IMR-90 (cell line): ENCODE measurements at regions not wholly inside any gene's neighbourhood (a gene's known extent, or its start where the extent isn't known, plus 50 kb on each side); places are given as distances from the start of the nearest gene placed in this dataset.

Source experiments
- ATAC-seq: fragments of 200-7000 bp; cut with Tn5 transposase; 2 replicates; pipeline ENCODE4 v1.9.1; 2020; ENCODE audit warnings: low read depth, mild to moderate bottlenecking, moderate library complexity
- BruUV-seq: library from RNA; stranded (reverse); fragments of 400-500 nt; replicated peaks from 2 replicates; lab custom pipeline; 2021; lab: Mats Ljungman, UMichigan
- CTCF ChIA-PET: fragments of 300-600 bp; formaldehyde crosslinking; extraction: SDS; loops from one replicate; lab custom pipeline; 2021; ENCODE audit warnings: antibody characterized with exemption; lab: Yijun Ruan, JAX
- POLR2A ChIA-PET: fragments of 300-600 bp; sonication (Branson Sonifier 250); formaldehyde crosslinking; loops from one replicate; lab custom pipeline; 2022; ENCODE audit warnings: antibody characterized with exemption; ENCODE audit not compliant: unreplicated experiment; lab: Charles Lee
- DNase-seq: peaks from one replicate; pipeline ENCODE4 v3.0.0; 2013
- H2AFZ ChIP-seq: replicated peaks from 2 replicates; pipeline ENCODE3; 2013; ENCODE audit warnings: low read length, mild to moderate bottlenecking; ENCODE audit not compliant: poor library complexity
- H2AK5ac ChIP-seq: 2 replicates; pipeline ENCODE4 v1.6.1; 2013; ENCODE audit warnings: low read depth, low read length, inconsistent platforms
- H2AK9ac ChIP-seq: replicated peaks from 2 replicates; pipeline ENCODE3; 2013; ENCODE audit warnings: mild to moderate bottlenecking, low read depth, low read length, moderate library complexity; ENCODE audit not compliant: poor library complexity
- H2BK120ac ChIP-seq: 2 replicates; pipeline ENCODE4 v1.6.1; 2013; ENCODE audit warnings: low read depth, low read length, inconsistent platforms
- H2BK15ac ChIP-seq: 3 replicates; pipeline ENCODE4 v1.6.1; 2013; ENCODE audit warnings: low read depth, low read length, inconsistent platforms
- H2BK20ac ChIP-seq: 2 replicates; pipeline ENCODE4 v1.6.1; 2013; ENCODE audit warnings: low read depth, mild to moderate bottlenecking, inconsistent platforms, low read length, moderate library complexity
- H2BK5ac ChIP-seq: 2 replicates; pipeline ENCODE4 v1.6.1; 2013; ENCODE audit warnings: mild to moderate bottlenecking, low read depth, low read length, inconsistent platforms; ENCODE audit not compliant: poor library complexity, severe bottlenecking
- H3K14ac ChIP-seq: replicated peaks from 2 replicates; pipeline ENCODE4 v1.6.1; 2013; ENCODE audit warnings: low read depth, low read length, inconsistent platforms
- H3K18ac ChIP-seq: 2 replicates; pipeline ENCODE4 v1.6.1; 2013; ENCODE audit warnings: low read depth, low read length, control low read depth
- H3K23ac ChIP-seq: 2 replicates; pipeline ENCODE4 v1.6.1; 2013; ENCODE audit warnings: low read depth, low read length, inconsistent platforms
- H3K27ac ChIP-seq: 2 replicates; pipeline ENCODE4 v1.5.1; 2013; ENCODE audit warnings: mild to moderate bottlenecking, control low read depth, low read length; ENCODE audit not compliant: insufficient read depth
- H3K27me3 ChIP-seq: 2 replicates; pipeline ENCODE4 v1.6.1; 2013; ENCODE audit warnings: low read length; ENCODE audit not compliant: control insufficient read depth, insufficient read depth
- H3K36me3 ChIP-seq: 2 replicates; pipeline ENCODE4 v1.6.1; 2013; ENCODE audit warnings: low read length, mixed read lengths; ENCODE audit not compliant: control insufficient read depth, insufficient read depth
- H3K4ac ChIP-seq: 2 replicates; pipeline ENCODE4 v1.6.1; 2013; ENCODE audit warnings: low read depth, low read length, inconsistent platforms
- H3K4me1 ChIP-seq: 2 replicates; pipeline ENCODE4 v1.6.1; 2013; ENCODE audit warnings: low read length, mixed read lengths; ENCODE audit not compliant: control insufficient read depth, insufficient read depth
- H3K4me2 ChIP-seq: 2 replicates; pipeline ENCODE4 v1.6.1; 2013; ENCODE audit warnings: low read depth, mild to moderate bottlenecking, control low read depth, low read length, moderate library complexity
- H3K4me3 ChIP-seq: 2 replicates; pipeline ENCODE4 v1.5.1; 2013; ENCODE audit warnings: low read depth, mild to moderate bottlenecking, control low read depth, low read length, moderate library complexity; ENCODE audit not compliant: insufficient read depth
- H3K56ac ChIP-seq: 2 replicates; pipeline ENCODE4 v1.6.1; 2013; ENCODE audit warnings: low read length, inconsistent platforms; ENCODE audit not compliant: insufficient read depth; ENCODE audit errors: extremely low read depth
- H3K79me1 ChIP-seq, 2 experiments: 2 replicates each; pipeline ENCODE4 v1.6.1; 2013; ENCODE audit warnings: low read length in 2 of 2, inconsistent platforms in 1 of 2, low read depth in 1 of 2
- H3K9ac ChIP-seq: 2 replicates; pipeline ENCODE4 v1.6.1; 2013; ENCODE audit warnings: low read depth, low read length, control low read depth
- H3K9me1 ChIP-seq: 2 replicates; pipeline ENCODE4 v1.6.1; 2013; ENCODE audit warnings: low read length, inconsistent platforms; ENCODE audit not compliant: insufficient read depth
- H3K9me3 ChIP-seq: 2 replicates; pipeline ENCODE4 v1.6.1; 2013; ENCODE audit warnings: low read length; ENCODE audit not compliant: control insufficient read depth, insufficient read depth
- H4K20me1 ChIP-seq: 2 replicates; pipeline ENCODE4 v1.6.1; 2013; ENCODE audit warnings: low read length, inconsistent platforms; ENCODE audit not compliant: insufficient read depth
- H4K5ac ChIP-seq: 2 replicates; pipeline ENCODE4 v1.6.1; 2013; ENCODE audit warnings: mild to moderate bottlenecking, low read depth, low read length, control low read depth
- H4K8ac ChIP-seq, 2 experiments: 2 replicates each; pipeline ENCODE4 v1.6.1; 2013; ENCODE audit warnings: low read depth in 2 of 2, low read length in 2 of 2, control low read depth in 1 of 2, inconsistent platforms in 1 of 2
- H4K91ac ChIP-seq: 2 replicates; pipeline ENCODE4 v1.6.1; 2013; ENCODE audit warnings: low read depth, low read length, inconsistent platforms; ENCODE audit not compliant: insufficient read depth
- CTCF ChIP-seq: conservative IDR thresholded peaks from 2 replicates; pipeline ENCODE4 v1.5.1; 2012; ENCODE audit warnings: mild to moderate bottlenecking, low read depth, low read length, improper control_type of control experiment
- MXI1 ChIP-seq: IDR thresholded peaks from 2 replicates; pipeline ENCODE4 v1.6.1; 2012; ENCODE audit warnings: low read depth, mild to moderate bottlenecking, low read length, moderate library complexity, borderline replicate concordance
- whole genome bisulfite sequencing, 2 experiments: methylation state at CpG; one replicate each; pipeline versions ENCODE4 v1.1.5 to v1.1.7; 2013; ENCODE audit warnings: missing lambda C conversion rate in 2 of 2; ENCODE audit not compliant: insufficient read length in 1 of 2; ENCODE audit errors: extremely low coverage in 2 of 2; 5-methylcytosine and 5-hydroxymethylcytosine counted together
- dilution Hi-C: fragments of 300-500 bp; cut with HindIII; formaldehyde crosslinking; loops from one replicate; pipeline ENCODE4 v1.14.3; 2018; ENCODE audit warnings: low sequenced_read_pairs; ENCODE audit not compliant: unreplicated experiment
- in situ Hi-C: fragments of 300-500 bp; cut with MboI; formaldehyde crosslinking; loops from 3 replicates; pipeline ENCODE4 v1.14.3; 2019; ENCODE audit warnings: low sequenced_read_pairs, inconsistent platforms, mixed read lengths
- intact Hi-C: fragments of 100-400 bp; cut with micrococcal nuclease; formaldehyde crosslinking; loops from 2 replicates; pipeline ENCODE4 v1.10.0; 2022

GRCh38 chr11:42713279-42713678 lies 598.5 kb upstream of the API5 start:
- no CpG with 5 or more reads among the region's 1 CpG for WGBS, 2 experiments
- H3K79me1 ChIP-seq, result no peaks in the 10 kb centered on the region
- no peak overlapping the region for H2BK15ac ChIP-seq
- CTCF ChIA-PET, result no interaction called here
- H2AFZ ChIP-seq, result no peak overlapping the region
- in situ Hi-C loops, result no loop called here
- H3K56ac ChIP-seq, result no peak overlapping the region
- no peak overlapping the region for H2BK5ac ChIP-seq
- BruUV-seq, result no TSS peak
- POLR2A ChIA-PET, result no interaction called here
- H2AK5ac ChIP-seq, result no peak overlapping the region
- no peak overlapping the region for H3K23ac ChIP-seq
- H2BK120ac ChIP-seq, result no peak overlapping the region
- H3K18ac ChIP-seq, result no peak overlapping the region
- H2AK9ac ChIP-seq, result no peak overlapping the region
- H3K4me3 ChIP-seq, result no peak overlapping the region
- no peak overlapping the region for H3K14ac ChIP-seq
- H3K9ac ChIP-seq, result no peak overlapping the region
- H4K20me1 ChIP-seq, result no peaks in the 10 kb centered on the region
- H3K9me3 ChIP-seq, result peaks cover 9% of the 10 kb centered on the region
- no peaks in the 10 kb centered on the region for H3K4me1 ChIP-seq
- no peak overlapping the region for H3K4ac ChIP-seq
- no peak overlapping the region for H4K8ac ChIP-seq
- H3K27ac ChIP-seq, result no peak overlapping the region
- DNase-seq (no peak), ATAC-seq (no peak)
- dilution Hi-C loops, result no loop called here
- intact Hi-C loops, result no loop called here
- H3K36me3 ChIP-seq, result no peaks in the 10 kb centered on the region
- no peaks in the 10 kb centered on the region for H3K27me3 ChIP-seq
- no peak overlapping the region for H2BK20ac ChIP-seq
- no peak overlapping the region for H4K91ac ChIP-seq
- H4K5ac ChIP-seq, result no peak overlapping the region
- no peaks in the 10 kb centered on the region for H3K9me1 ChIP-seq
- TF ChIP-seq MXI1 (no peak), CTCF (no peak)
- no peak overlapping the region for H3K4me2 ChIP-seq
